ENCODE measurements at regions not wholly inside any gene's neighbourhood (a gene's known extent, or its start where the extent isn't known, plus 50 kb on each side); places are given as distances from the start of the nearest gene placed in this dataset.
A peak's percentile ranks its signal among the peaks of the same experiment; 100 is the strongest.
"Not testable (repeated sequence)": the region's sequence is repeated elsewhere in the genome, so short reads cannot be mapped to it uniquely, and the experiment has no call there.

- peak; percentile 32 to 38; a peak in 2 of 4 replicates for TF ChIP-seq NRF1 (conservative IDR thresholded peaks at IDR 0.05 in 1 of 2, IDR thresholded peaks at IDR 0.05 in 1 of 2)
- TF ChIP-seq EP400 (IDR thresholded peaks at IDR 0.05), result peak; percentile 55; the same call in 1 of the 2 replicates
- TF ChIP-seq L3MBTL2 (IDR thresholded peaks at IDR 0.05), result peak; percentile 69
- TF ChIP-seq POLR2H (tag; IDR thresholded peaks at IDR 0.05; ENCODE audit: low read depth), result peak; percentile 29; the same call in 1 of the 2 replicates
- peak; percentile 52 for TF ChIP-seq TAF9B (IDR thresholded peaks at IDR 0.05; ENCODE audit: partially characterized antibody)
- TF ChIP-seq RBFOX2 (IDR thresholded peaks at IDR 0.05; ENCODE audit: low read depth, low read length), result peak; percentile 60
- peak; percentile 44; the same call in 1 of the 2 replicates for TF ChIP-seq POLR2A (conservative IDR thresholded peaks at IDR 0.05)
- peak; percentile 29 for TF ChIP-seq TAF1 (IDR thresholded peaks at IDR 0.05; ENCODE audit: control insufficient read depth, extremely low read depth, insufficient read depth, low read length, severe bottlenecking)
- TF ChIP-seq CXXC5 (CRISPR knock-in tag; IDR thresholded peaks at IDR 0.05), result peak; percentile 25; the same call in 1 of the 2 replicates
- 0 out of 2 replicates have a peak, but pooled peaks have one; percentile 18 for TF ChIP-seq SMARCA4 (IDR thresholded peaks at IDR 0.05)
- TF ChIP-seq ATF1 (CRISPR knock-in tag; IDR thresholded peaks at IDR 0.05), result not testable (repeated sequence)
- peak; percentile 58 for TF ChIP-seq ATF1 (tag; IDR thresholded peaks at IDR 0.05)
- peak; percentile 68 for TF ChIP-seq MGA (IDR thresholded peaks at IDR 0.05)
- peak in 1 of 3 experiments; percentile 57 for TF ChIP-seq YY1 (IDR thresholded peaks at IDR 0.05; ENCODE audit: borderline replicate concordance in 1 of 3, control insufficient read depth in 1 of 3, extremely low read depth in 1 of 3, insufficient read depth in 3 of 3, insufficient read length in 1 of 3, insufficient replicate concordance in 2 of 3, low read depth in 1 of 3, low read length in 2 of 3)
- 0 out of 2 replicates have a peak, but pooled peaks have one; percentile 23 for TF ChIP-seq FOSL1 (tag; conservative IDR thresholded peaks at IDR 0.05)
These were observed 115.7 kb upstream of the PMCH start (continued) for GRCh38 chr12:102313116-102313971.
